HepG2 (cell line): ENCODE measurements at regions not wholly inside any gene's neighbourhood (a gene's known extent, or its start where the extent isn't known, plus 50 kb on each side); places are given as distances from the start of the nearest gene placed in this dataset.

ENCODE experiments used
- ATAC-seq: fragments of 200-7000 bp; cut with Tn5 transposase; 3 replicates; pipeline ENCODE4 v1.9.1; 2020; ENCODE audit warnings: mild to moderate bottlenecking, moderate library complexity
- BruUV-seq: library from RNA; stranded (reverse); fragments of 400-500 nt; replicated peaks from 2 replicates; lab custom pipeline; 2021; lab: Mats Ljungman, UMichigan
- CTCF ChIA-PET: fragments of 300-600 bp; formaldehyde crosslinking; extraction: SDS; loops from one replicate; lab custom pipeline; 2021; ENCODE audit warnings: low total read pairs, inconsistent platforms, low intra/inter-chr PET ratio; lab: Yijun Ruan, JAX
- POLR2A ChIA-PET: fragments of 350-600 bp; sonication (Branson Sonifier 250); formaldehyde crosslinking; loops from one replicate; lab custom pipeline; 2020; ENCODE audit warnings: antibody characterized with exemption, inconsistent platforms; lab: Yijun Ruan, JAX
- DNase-seq: peaks from one replicate; pipeline ENCODE4 v3.0.0-alpha.2; 2015; ENCODE audit warnings: low spot score
- FAIRE-seq: peaks from 3 replicates; lab custom pipeline; 2011; peaks lifted over from hg19 to GRCh38; lab: Jason Lieb, UNC
- H2AFZ ChIP-seq: one replicate; pipeline ENCODE4 v1.6.1; 2011; ENCODE audit warnings: low read length, inconsistent platforms
- H3K27ac ChIP-seq: fragments of 300-600 bp; 3 replicates; pipeline ENCODE4 v1.8.0; 2011; ENCODE audit warnings: mixed run types, mild to moderate bottlenecking, mixed read lengths, low read length, inconsistent platforms; ENCODE audit not compliant: insufficient read depth; ENCODE audit errors: extremely low read length
- H3K27me3 ChIP-seq, 2 experiments: fragments of 200-600 bp in 1 of 2; 2 replicates in 1 of 2; 3 replicates in 1 of 2; pipeline versions ENCODE4 v1.6.0 to v1.8.0; 2011; ENCODE audit warnings: low read length in 2 of 2, mild to moderate bottlenecking in 2 of 2, moderate library complexity in 2 of 2, inconsistent platforms in 1 of 2; ENCODE audit not compliant: insufficient read depth in 2 of 2, control insufficient read depth in 1 of 2
- H3K36me3 ChIP-seq, 2 experiments: fragments of 200-600 bp in 1 of 2; replicated peaks in 1 of 2; 2 replicates in 1 of 2; 3 replicates in 1 of 2; pipeline versions ENCODE4 v1.5.1 to v1.8.0; 2011; ENCODE audit warnings: low read length in 2 of 2, inconsistent platforms in 1 of 2; ENCODE audit not compliant: insufficient read depth in 2 of 2, control insufficient read depth in 1 of 2
- H3K4me1 ChIP-seq: 2 replicates; pipeline ENCODE4 v1.5.1; 2012; ENCODE audit warnings: low read length, inconsistent platforms; ENCODE audit not compliant: insufficient read depth
- H3K4me2 ChIP-seq: 2 replicates; pipeline ENCODE4 v1.6.0; 2011; ENCODE audit warnings: low read depth, low read length, inconsistent platforms
- H3K4me3 ChIP-seq, 3 experiments: fragments of 200-600 bp in 1 of 3; sonication (generic), shearing (Covaris generic) in 1 of 3; replicated peaks in 1 of 3; 2 replicates each; pipeline ENCODE4 v1.5.1; 2011 to 2016; ENCODE audit warnings: low read length in 3 of 3, inconsistent platforms in 2 of 3, low read depth in 2 of 3, mild to moderate bottlenecking in 2 of 3, control low read depth in 1 of 3, mixed read lengths in 1 of 3; ENCODE audit not compliant: insufficient read depth in 1 of 3
- H3K79me2 ChIP-seq: one replicate; pipeline ENCODE4 v1.6.1; 2011; ENCODE audit warnings: low read length, inconsistent platforms; ENCODE audit not compliant: insufficient read depth
- H3K9ac ChIP-seq: 2 replicates; pipeline ENCODE4 v1.6.0; 2011; ENCODE audit warnings: mild to moderate bottlenecking, low read depth, low read length, inconsistent platforms; ENCODE audit not compliant: insufficient read depth
- H3K9me3 ChIP-seq: 2 replicates; pipeline ENCODE4 v1.5.1; 2012; ENCODE audit warnings: mild to moderate bottlenecking, low read length
- H4K20me1 ChIP-seq: 2 replicates; pipeline ENCODE4 v1.6.0; 2011; ENCODE audit warnings: inconsistent platforms, mild to moderate bottlenecking, low read length, moderate library complexity; ENCODE audit not compliant: insufficient read depth
- ARID2 ChIP-seq: sonication (generic); formaldehyde crosslinking; IDR thresholded peaks from 2 replicates; pipeline ENCODE4 v1.8.1; 2022; ENCODE audit warnings: mild to moderate bottlenecking, missing genetic modification reagents, borderline replicate concordance
- ATF1 ChIP-seq: IDR thresholded peaks from 2 replicates; pipeline ENCODE4 v1.6.1; 2016; ENCODE audit warnings: mild to moderate bottlenecking, control low read depth
- GATAD2A ChIP-seq: IDR thresholded peaks from 2 replicates; pipeline ENCODE4 v1.6.1; 2016
- GZF1 ChIP-seq: sonication (generic); formaldehyde crosslinking; IDR thresholded peaks from 2 replicates; pipeline ENCODE4 v1.5.1; 2020; ENCODE audit warnings: mild to moderate bottlenecking, missing genetic modification reagents
- HDAC2 ChIP-seq: sonication (generic); formaldehyde crosslinking; IDR thresholded peaks from 2 replicates; pipeline ENCODE4 v1.4.0; 2020; ENCODE audit warnings: missing genetic modification reagents
- NONO ChIP-seq, 2 experiments: fragments of 450-650 bp in 1 of 2; sonication (generic) in 1 of 2; formaldehyde crosslinking in 1 of 2; IDR thresholded peaks in 1 of 2; conservative IDR thresholded peaks in 1 of 2; 2 replicates each; pipeline versions ENCODE4 v1.6.1 to v1.8.0; 2017 to 2022; ENCODE audit warnings: mild to moderate bottlenecking in 1 of 2, missing genetic modification reagents in 1 of 2, moderate library complexity in 1 of 2
- RXRB ChIP-seq: IDR thresholded peaks from 2 replicates; pipeline ENCODE4 v1.6.1; 2016; ENCODE audit warnings: borderline replicate concordance, missing genetic modification reagents, missing compliant biosample characterization
- SMC3 ChIP-seq: IDR thresholded peaks from 2 replicates; pipeline ENCODE4 v1.6.1; 2011; ENCODE audit warnings: low read length, improper control_type of control experiment
- ZNF234 ChIP-seq: sonication (generic); formaldehyde crosslinking; conservative IDR thresholded peaks from 2 replicates; pipeline ENCODE4 v1.5.1; 2020; ENCODE audit warnings: mild to moderate bottlenecking, missing genetic modification reagents
- ZNF430 ChIP-seq: sonication (generic); formaldehyde crosslinking; IDR thresholded peaks from 2 replicates; pipeline ENCODE4 v1.9.0; 2021; ENCODE audit warnings: mild to moderate bottlenecking, missing genetic modification reagents
- ZNF446 ChIP-seq: sonication (generic); formaldehyde crosslinking; IDR thresholded peaks from 2 replicates; pipeline ENCODE4 v1.5.0; 2020; ENCODE audit warnings: mild to moderate bottlenecking, missing genetic modification reagents
- in situ Hi-C: cut with HindIII; loops from 2 replicates; pipeline ENCODE4 v1.10.0; 2017; ENCODE audit warnings: low pct_unique_long_range_greater_than_20kb; ENCODE audit not compliant: extremely low pct_ligation_motif_present
- intact Hi-C: fragments of 100-400 bp; cut with micrococcal nuclease; formaldehyde crosslinking; loops from one replicate; pipeline ENCODE4 v1.10.0; 2022; ENCODE audit not compliant: unreplicated experiment
- TF ChIP-seq, protein P1 (sequence below): sonication (generic); formaldehyde crosslinking; IDR thresholded peaks from 2 replicates; pipeline ENCODE4 v1.4.0; 2020; ENCODE audit warnings: missing genetic modification reagents, borderline replicate concordance
- TF ChIP-seq, protein P2 (sequence below): sonication (generic); formaldehyde crosslinking; IDR thresholded peaks from 2 replicates; pipeline ENCODE4 v1.4.0; 2020; ENCODE audit warnings: missing genetic modification reagents
- TF ChIP-seq, protein P3 (sequence below): sonication (generic); formaldehyde crosslinking; conservative IDR thresholded peaks from 2 replicates; pipeline ENCODE4 v1.4.0; 2020; ENCODE audit warnings: missing genetic modification reagents

DNA sequence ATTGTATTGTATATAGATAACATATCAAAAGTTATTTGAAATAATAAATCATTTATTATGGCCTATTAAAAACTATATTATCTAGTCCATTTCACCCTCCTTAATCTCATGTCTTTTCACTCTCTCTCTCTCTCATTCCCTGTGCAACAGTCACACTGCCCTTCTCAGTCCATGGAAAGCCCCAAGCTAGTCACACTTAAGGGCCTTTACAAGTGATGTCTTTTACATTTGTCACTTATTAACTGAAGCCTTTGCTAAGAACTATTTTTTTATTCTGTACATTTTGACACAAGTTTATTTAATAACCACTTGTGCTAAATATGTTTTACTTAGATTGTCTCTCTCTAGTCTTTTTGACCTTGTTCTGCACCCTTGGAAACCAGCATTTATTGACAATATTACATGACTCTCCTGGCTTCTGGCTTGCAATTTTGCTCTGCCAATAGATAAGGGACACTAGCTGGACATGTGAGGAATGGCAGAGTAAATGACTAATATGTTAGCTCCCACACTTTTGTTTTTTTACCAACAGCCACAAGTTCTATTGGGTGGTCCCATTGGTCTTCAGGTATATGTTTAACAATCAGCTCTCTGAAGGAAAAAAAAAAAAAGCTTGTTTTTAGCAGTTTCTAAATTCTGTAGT, 706.8 kb upstream of the POT1 start:
- no peak for TF ChIP-seq GATAD2A (CRISPR knock-in tag)
- TF ChIP-seq, protein P1, sequence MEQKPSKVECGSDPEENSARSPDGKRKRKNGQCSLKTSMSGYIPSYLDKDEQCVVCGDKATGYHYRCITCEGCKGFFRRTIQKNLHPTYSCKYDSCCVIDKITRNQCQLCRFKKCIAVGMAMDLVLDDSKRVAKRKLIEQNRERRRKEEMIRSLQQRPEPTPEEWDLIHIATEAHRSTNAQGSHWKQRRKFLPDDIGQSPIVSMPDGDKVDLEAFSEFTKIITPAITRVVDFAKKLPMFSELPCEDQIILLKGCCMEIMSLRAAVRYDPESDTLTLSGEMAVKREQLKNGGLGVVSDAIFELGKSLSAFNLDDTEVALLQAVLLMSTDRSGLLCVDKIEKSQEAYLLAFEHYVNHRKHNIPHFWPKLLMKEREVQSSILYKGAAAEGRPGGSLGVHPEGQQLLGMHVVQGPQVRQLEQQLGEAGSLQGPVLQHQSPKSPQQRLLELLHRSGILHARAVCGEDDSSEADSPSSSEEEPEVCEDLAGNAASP (CRISPR knock-in tag) = no peak
- TF ChIP-seq ZNF430 (CRISPR knock-in tag) = no peak
- TF ChIP-seq, protein P2, sequence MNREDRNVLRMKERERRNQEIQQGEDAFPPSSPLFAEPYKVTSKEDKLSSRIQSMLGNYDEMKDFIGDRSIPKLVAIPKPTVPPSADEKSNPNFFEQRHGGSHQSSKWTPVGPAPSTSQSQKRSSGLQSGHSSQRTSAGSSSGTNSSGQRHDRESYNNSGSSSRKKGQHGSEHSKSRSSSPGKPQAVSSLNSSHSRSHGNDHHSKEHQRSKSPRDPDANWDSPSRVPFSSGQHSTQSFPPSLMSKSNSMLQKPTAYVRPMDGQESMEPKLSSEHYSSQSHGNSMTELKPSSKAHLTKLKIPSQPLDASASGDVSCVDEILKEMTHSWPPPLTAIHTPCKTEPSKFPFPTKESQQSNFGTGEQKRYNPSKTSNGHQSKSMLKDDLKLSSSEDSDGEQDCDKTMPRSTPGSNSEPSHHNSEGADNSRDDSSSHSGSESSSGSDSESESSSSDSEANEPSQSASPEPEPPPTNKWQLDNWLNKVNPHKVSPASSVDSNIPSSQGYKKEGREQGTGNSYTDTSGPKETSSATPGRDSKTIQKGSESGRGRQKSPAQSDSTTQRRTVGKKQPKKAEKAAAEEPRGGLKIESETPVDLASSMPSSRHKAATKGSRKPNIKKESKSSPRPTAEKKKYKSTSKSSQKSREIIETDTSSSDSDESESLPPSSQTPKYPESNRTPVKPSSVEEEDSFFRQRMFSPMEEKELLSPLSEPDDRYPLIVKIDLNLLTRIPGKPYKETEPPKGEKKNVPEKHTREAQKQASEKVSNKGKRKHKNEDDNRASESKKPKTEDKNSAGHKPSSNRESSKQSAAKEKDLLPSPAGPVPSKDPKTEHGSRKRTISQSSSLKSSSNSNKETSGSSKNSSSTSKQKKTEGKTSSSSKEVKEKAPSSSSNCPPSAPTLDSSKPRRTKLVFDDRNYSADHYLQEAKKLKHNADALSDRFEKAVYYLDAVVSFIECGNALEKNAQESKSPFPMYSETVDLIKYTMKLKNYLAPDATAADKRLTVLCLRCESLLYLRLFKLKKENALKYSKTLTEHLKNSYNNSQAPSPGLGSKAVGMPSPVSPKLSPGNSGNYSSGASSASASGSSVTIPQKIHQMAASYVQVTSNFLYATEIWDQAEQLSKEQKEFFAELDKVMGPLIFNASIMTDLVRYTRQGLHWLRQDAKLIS (CRISPR knock-in tag) = no peak
- TF ChIP-seq, protein P3, sequence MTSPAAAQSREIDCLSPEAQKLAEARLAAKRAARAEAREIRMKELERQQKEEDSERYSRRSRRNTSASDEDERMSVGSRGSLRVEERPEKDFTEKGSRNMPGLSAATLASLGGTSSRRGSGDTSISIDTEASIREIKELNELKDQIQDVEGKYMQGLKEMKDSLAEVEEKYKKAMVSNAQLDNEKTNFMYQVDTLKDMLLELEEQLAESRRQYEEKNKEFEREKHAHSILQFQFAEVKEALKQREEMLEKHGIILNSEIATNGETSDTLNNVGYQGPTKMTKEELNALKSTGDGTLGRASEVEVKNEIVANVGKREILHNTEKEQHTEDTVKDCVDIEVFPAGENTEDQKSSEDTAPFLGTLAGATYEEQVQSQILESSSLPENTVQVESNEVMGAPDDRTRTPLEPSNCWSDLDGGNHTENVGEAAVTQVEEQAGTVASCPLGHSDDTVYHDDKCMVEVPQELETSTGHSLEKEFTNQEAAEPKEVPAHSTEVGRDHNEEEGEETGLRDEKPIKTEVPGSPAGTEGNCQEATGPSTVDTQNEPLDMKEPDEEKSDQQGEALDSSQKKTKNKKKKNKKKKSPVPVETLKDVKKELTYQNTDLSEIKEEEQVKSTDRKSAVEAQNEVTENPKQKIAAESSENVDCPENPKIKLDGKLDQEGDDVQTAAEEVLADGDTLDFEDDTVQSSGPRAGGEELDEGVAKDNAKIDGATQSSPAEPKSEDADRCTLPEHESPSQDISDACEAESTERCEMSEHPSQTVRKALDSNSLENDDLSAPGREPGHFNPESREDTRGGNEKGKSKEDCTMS (CRISPR knock-in tag) = no peak
- no peak for TF ChIP-seq NONO (IDR thresholded peaks at IDR 0.05)
- no peak for TF ChIP-seq NONO (CRISPR knock-in tag; conservative IDR thresholded peaks at IDR 0.05)
- no peak for TF ChIP-seq SMC3
- no peak for TF ChIP-seq GZF1
- TF ChIP-seq RXRB (CRISPR knock-in tag) = no peak
- TF ChIP-seq ZNF446 (CRISPR knock-in tag) = no peak
- TF ChIP-seq ZNF234 (CRISPR knock-in tag) = no peak
- no peak for TF ChIP-seq HDAC2 (CRISPR knock-in tag)
- no peak for TF ChIP-seq ARID2
- no peak for TF ChIP-seq ATF1 (CRISPR knock-in tag)
- POLR2A ChIA-PET = no interaction called here
- FAIRE-seq = no peak
- H2AFZ ChIP-seq = no peak overlapping the region
- H3K27ac ChIP-seq = no peak overlapping the region
- no TSS peak for BruUV-seq
- H4K20me1 ChIP-seq = no peaks in the 10 kb centered on the region
- in situ Hi-C loops (no loop called here), intact Hi-C loops (no loop called here)
- no peak overlapping the region for H3K4me2 ChIP-seq
- no peaks in the 10 kb centered on the region for H3K36me3 ChIP-seq
- ATAC-seq = no peak
- H3K79me2 ChIP-seq = no peaks in the 10 kb centered on the region
- no peaks in the 10 kb centered on the region for H3K27me3 ChIP-seq
- H3K9me3 ChIP-seq = peaks cover 19% of the 10 kb centered on the region
- DNase-seq = no peak
- CTCF ChIA-PET = no interaction called here
- no peaks in the 10 kb centered on the region for H3K4me1 ChIP-seq
- H3K9ac ChIP-seq = no peak overlapping the region
- H3K4me3 ChIP-seq = no peak overlapping the region
